ENCODE measurements at regions not wholly inside any gene's neighbourhood (a gene's known extent, or its start where the extent isn't known, plus 50 kb on each side); places are given as distances from the start of the nearest gene placed in this dataset.
"Not testable (repeated sequence)": the region's sequence is repeated elsewhere in the genome, so short reads cannot be mapped to it uniquely, and the experiment has no call there.

DNA sequence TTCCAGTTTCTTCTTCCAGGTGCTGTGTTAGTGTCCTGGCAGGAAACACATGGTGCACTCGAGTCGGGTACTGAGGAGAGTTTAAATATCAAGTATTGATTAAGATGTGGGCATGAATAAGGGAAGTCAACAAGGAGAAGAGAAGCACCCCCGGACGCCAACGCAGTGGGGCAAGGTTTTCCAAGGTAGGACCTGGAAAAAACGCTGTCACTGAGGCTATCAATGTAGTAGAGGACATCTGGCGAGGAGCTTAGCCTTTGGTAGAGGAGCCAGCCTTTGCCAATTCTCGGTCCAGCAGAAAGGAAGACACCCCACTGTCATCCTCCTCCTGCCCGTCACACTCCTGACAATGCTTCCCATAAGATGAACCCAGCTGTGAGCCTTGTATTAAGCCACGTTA is 159.6 kb downstream of the TEX36 start:
- TF ChIP-seq, protein P1, sequence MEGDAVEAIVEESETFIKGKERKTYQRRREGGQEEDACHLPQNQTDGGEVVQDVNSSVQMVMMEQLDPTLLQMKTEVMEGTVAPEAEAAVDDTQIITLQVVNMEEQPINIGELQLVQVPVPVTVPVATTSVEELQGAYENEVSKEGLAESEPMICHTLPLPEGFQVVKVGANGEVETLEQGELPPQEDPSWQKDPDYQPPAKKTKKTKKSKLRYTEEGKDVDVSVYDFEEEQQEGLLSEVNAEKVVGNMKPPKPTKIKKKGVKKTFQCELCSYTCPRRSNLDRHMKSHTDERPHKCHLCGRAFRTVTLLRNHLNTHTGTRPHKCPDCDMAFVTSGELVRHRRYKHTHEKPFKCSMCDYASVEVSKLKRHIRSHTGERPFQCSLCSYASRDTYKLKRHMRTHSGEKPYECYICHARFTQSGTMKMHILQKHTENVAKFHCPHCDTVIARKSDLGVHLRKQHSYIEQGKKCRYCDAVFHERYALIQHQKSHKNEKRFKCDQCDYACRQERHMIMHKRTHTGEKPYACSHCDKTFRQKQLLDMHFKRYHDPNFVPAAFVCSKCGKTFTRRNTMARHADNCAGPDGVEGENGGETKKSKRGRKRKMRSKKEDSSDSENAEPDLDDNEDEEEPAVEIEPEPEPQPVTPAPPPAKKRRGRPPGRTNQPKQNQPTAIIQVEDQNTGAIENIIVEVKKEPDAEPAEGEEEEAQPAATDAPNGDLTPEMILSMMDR (IDR thresholded peaks at IDR 0.05; ENCODE audit: control extremely low read depth, extremely low read depth, low read depth, missing control alignments) = no peak
- CTCF ChIA-PET = interaction anchor here (2.2 kb wide), 1 partner anchor 8 kb away, joined by 7 read pairs; no protein-coding TSS in a partner anchor
- no peak for DNase-seq (ENCODE audit: extremely low spot score)
- POLR2A ChIA-PET = no interaction called here

- TF ChIP-seq, protein P1 (IDR thresholded peaks at IDR 0.05; ENCODE audit: control extremely low read depth, extremely low read depth, low read depth, missing control alignments) = peak; percentile 36
- DNase-seq (ENCODE audit: extremely low spot score) = peak; percentile 26
- ChIA-PET POLR2A (no interaction called here), CTCF (interaction anchor here (2.2 kb wide), 1 partner anchor 10 kb away, joined by 7 read pairs; no protein-coding TSS in a partner anchor)
These were observed 161.0 kb downstream of the TEX36 start for GRCh38 chr10:125521721-125522680.

DNA sequence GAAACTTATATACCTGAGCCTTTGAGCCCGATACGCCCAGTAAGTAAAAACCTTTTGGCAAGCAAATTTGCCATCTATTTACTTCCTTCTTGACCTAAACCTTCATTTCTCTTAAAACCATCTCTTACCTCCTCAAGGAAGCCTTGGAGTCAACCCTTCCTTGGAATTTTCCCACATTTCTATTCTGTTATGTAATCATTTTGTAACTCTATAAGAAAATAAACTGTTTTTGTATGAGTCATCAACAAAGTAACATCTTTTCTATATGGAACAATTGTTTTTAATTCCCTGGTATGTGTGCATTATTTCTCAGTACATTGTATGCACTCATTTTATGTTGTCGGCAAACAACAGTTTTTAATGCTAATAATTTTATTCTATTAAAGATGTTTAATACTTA is 162.0 kb downstream of the TEX36 start:
- ChIA-PET POLR2A (no interaction called here), CTCF (interaction anchor here (2.2 kb wide), 1 partner anchor 11 kb away, joined by 7 read pairs; no protein-coding TSS in a partner anchor)
- DNase-seq (ENCODE audit: extremely low spot score) = no peak
- TF ChIP-seq, protein P1 (IDR thresholded peaks at IDR 0.05; ENCODE audit: control extremely low read depth, extremely low read depth, low read depth, missing control alignments) = no peak

GRCh38 chr10:125518397-125518796 is 164.6 kb downstream of the TEX36 start:
- CTCF ChIA-PET; POLR2A ChIA-PET; DNase-seq (ENCODE audit: extremely low spot score): not testable (repeated sequence)

DNA sequence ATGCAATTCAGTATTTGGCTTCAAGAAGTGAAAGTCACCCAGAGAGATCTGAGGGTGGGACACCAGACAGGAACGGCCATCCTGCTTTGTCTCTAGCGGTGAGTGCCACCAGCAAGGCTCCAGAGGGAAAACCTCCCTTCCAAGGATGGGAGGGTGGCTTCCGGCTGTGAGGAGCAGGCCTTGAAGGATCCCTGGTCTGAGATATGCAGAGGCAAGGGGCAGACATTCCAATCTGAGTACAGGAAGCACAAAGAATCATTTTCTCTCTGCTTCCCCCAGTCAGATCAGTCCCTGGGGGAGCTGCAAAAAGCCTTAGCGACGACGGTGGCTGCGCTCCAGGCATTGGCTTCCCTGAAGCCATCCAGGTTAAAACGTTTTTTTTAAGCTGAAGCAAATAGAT is 167.4 kb downstream of the TEX36 start:
- TF ChIP-seq, protein P1 (IDR thresholded peaks at IDR 0.05; ENCODE audit: control extremely low read depth, extremely low read depth, low read depth, missing control alignments) = no peak
- ChIA-PET POLR2A (no interaction called here), CTCF (no interaction called here)
- no peak for DNase-seq (ENCODE audit: extremely low spot score)

- ChIA-PET CTCF (no interaction called here), POLR2A (no interaction called here)
- DNase-seq (ENCODE audit: extremely low spot score) = no peak
- TF ChIP-seq, protein P1 (IDR thresholded peaks at IDR 0.05; ENCODE audit: control extremely low read depth, extremely low read depth, low read depth, missing control alignments) = no peak
These were observed 168.5 kb downstream of the TEX36 start for GRCh38 chr10:125514206-125515162.

Measured in GM10248 (cell line).